GM23338 (cell line): ENCODE measurements at regions not wholly inside any gene's neighbourhood (a gene's known extent, or its start where the extent isn't known, plus 50 kb on each side); places are given as distances from the start of the nearest gene placed in this dataset.

Source experiments
- ATAC-seq: fragments of 200-7000 bp; cut with Tn5 transposase; 3 replicates; pipeline ENCODE4 v1.9.1; 2020
- DNase-seq: peaks from one replicate; pipeline ENCODE4 v3.0.0-alpha.2; 2015; ENCODE audit warnings: low spot score
- H2AFZ ChIP-seq: fragments of 200-600 bp; sonication (generic); 2 replicates; pipeline ENCODE4 v1.8.0; 2016; ENCODE audit warnings: antibody characterized with exemption, mild to moderate bottlenecking, moderate library complexity
- H3F3A ChIP-seq: fragments of 200-600 bp; sonication (generic); replicated peaks from 2 replicates; pipeline ENCODE4 v1.8.0; 2017; ENCODE audit warnings: antibody characterized with exemption, mixed run types, low read depth
- H3K27ac ChIP-seq: fragments of 200-600 bp; sonication (generic); 2 replicates; pipeline ENCODE4 v1.6.1; 2016; ENCODE audit warnings: low read depth
- H3K27me3 ChIP-seq: fragments of 200-600 bp; sonication (generic); 2 replicates; pipeline ENCODE4 v1.8.0; 2016; ENCODE audit warnings: mild to moderate bottlenecking, mixed run types, moderate library complexity; ENCODE audit not compliant: insufficient read depth
- H3K36me3 ChIP-seq: fragments of 200-600 bp; sonication (generic); 2 replicates; pipeline ENCODE4 v1.8.0; 2016; ENCODE audit warnings: mild to moderate bottlenecking; ENCODE audit not compliant: insufficient read depth
- H3K4me1 ChIP-seq: fragments of 200-600 bp; sonication (generic); 2 replicates; pipeline ENCODE4 v1.8.0; 2016; ENCODE audit warnings: mild to moderate bottlenecking, moderate library complexity; ENCODE audit not compliant: insufficient read depth
- H3K4me2 ChIP-seq: fragments of 200-600 bp; sonication (generic); 2 replicates; pipeline ENCODE4 v1.7.1; 2017; ENCODE audit warnings: mixed run types
- H3K4me3 ChIP-seq: fragments of 200-600 bp; sonication (generic); 2 replicates; pipeline ENCODE4 v1.6.1; 2016; ENCODE audit warnings: mixed run types
- H3K79me2 ChIP-seq: fragments of 200-600 bp; sonication (generic); replicated peaks from 2 replicates; pipeline ENCODE4 v1.8.0; 2017; ENCODE audit warnings: mild to moderate bottlenecking; ENCODE audit not compliant: insufficient read depth
- H3K9me2 ChIP-seq: fragments of 200-600 bp; sonication (generic); 2 replicates; pipeline ENCODE4 v1.8.0; 2017; ENCODE audit not compliant: insufficient read depth
- H4K20me1 ChIP-seq: fragments of 200-600 bp; sonication (generic); replicated peaks from 2 replicates; pipeline ENCODE4 v1.8.0; 2017; ENCODE audit warnings: mild to moderate bottlenecking; ENCODE audit not compliant: insufficient read depth
- H3K27ac Mint-ChIP-seq: 2 replicates; pipeline ENCODE4 v1.8.0; 2020; ENCODE audit warnings: inconsistent platforms, mild to moderate bottlenecking, moderate library complexity, mixed read lengths
- H3K27me3 Mint-ChIP-seq: 3 replicates; pipeline ENCODE4 v1.8.0; 2022; ENCODE audit warnings: low read depth, mild to moderate bottlenecking, moderate library complexity, mixed read lengths, inconsistent platforms; ENCODE audit not compliant: insufficient read depth, poor library complexity
- H3K36me3 Mint-ChIP-seq: 3 replicates; pipeline ENCODE4 v1.8.0; 2021; ENCODE audit warnings: low read depth, mild to moderate bottlenecking, inconsistent platforms, moderate library complexity, mixed read lengths
- H3K4me1 Mint-ChIP-seq: 3 replicates; pipeline ENCODE4 v1.8.0; 2020; ENCODE audit warnings: mild to moderate bottlenecking, inconsistent platforms, mixed read lengths
- H3K4me3 Mint-ChIP-seq: 3 replicates; pipeline ENCODE4 v1.8.0; 2021; ENCODE audit warnings: moderate library complexity, mild to moderate bottlenecking, inconsistent platforms, mixed read lengths
- H3K9me3 Mint-ChIP-seq: 3 replicates; pipeline ENCODE4 v1.8.0; 2020; ENCODE audit warnings: moderate library complexity, mild to moderate bottlenecking, inconsistent platforms, mixed read lengths
- ETS1 ChIP-seq: IDR thresholded peaks from 2 replicates; pipeline ENCODE4 v1.6.1; 2016; ENCODE audit warnings: antibody characterized with exemption
- EZH2 ChIP-seq: fragments of 200-600 bp; sonication (generic); IDR thresholded peaks from one replicate; pipeline ENCODE4 v1.8.0; 2017; ENCODE audit warnings: antibody characterized with exemption, mild to moderate bottlenecking, low read depth; ENCODE audit not compliant: unreplicated experiment
- EZH2phosphoT487 ChIP-seq: fragments of 200-600 bp; sonication (generic); IDR thresholded peaks from one replicate; pipeline ENCODE4 v1.8.1; 2018; ENCODE audit warnings: antibody characterized with exemption; ENCODE audit not compliant: unreplicated experiment
- JUNB ChIP-seq: IDR thresholded peaks from one replicate; pipeline ENCODE4 v1.6.1; 2016; ENCODE audit warnings: antibody characterized with exemption; ENCODE audit not compliant: unreplicated experiment
- NANOG ChIP-seq: IDR thresholded peaks from 2 replicates; pipeline ENCODE4 v1.6.1; 2016; ENCODE audit warnings: antibody characterized with exemption, borderline replicate concordance
- POLR2AphosphoS5 ChIP-seq: IDR thresholded peaks from 2 replicates; pipeline ENCODE4 v1.6.1; 2016; ENCODE audit warnings: antibody characterized with exemption, low read depth
- REST ChIP-seq: IDR thresholded peaks from one replicate; pipeline ENCODE4 v1.6.1; 2018; ENCODE audit warnings: antibody characterized with exemption; ENCODE audit not compliant: unreplicated experiment
- ZNF114 ChIP-seq: fragments of 250-450 bp; sonication (Bioruptor Pico); IDR thresholded peaks from 2 replicates; pipeline ENCODE4 v1.5.0; 2020; ENCODE audit warnings: mild to moderate bottlenecking, moderate library complexity

- Mint-ChIP-seq H3K9me3 (peaks cover 16% of the 10 kb centered on the region), H3K27ac (no peak overlapping the region), H3K4me3 (no peak overlapping the region), H3K36me3 (no peaks in the 10 kb centered on the region), H3K27me3 (no peaks in the 10 kb centered on the region), H3K4me1 (no peaks in the 10 kb centered on the region)
- H3K9me2 ChIP-seq, result no peaks in the 10 kb centered on the region
- no peak overlapping the region for H3K4me2 ChIP-seq
- no peak overlapping the region for H3K4me3 ChIP-seq
- no peaks in the 10 kb centered on the region for H4K20me1 ChIP-seq
- DNase-seq, result no peak
- H3K79me2 ChIP-seq, result no peaks in the 10 kb centered on the region
- no peak for ATAC-seq
- H3K36me3 ChIP-seq, result no peaks in the 10 kb centered on the region
- no peak for TF ChIP-seq POLR2AphosphoS5
- no peak for TF ChIP-seq ZNF114 (CRISPR knock-in tag)
- no peaks in the 10 kb centered on the region for H3K4me1 ChIP-seq
- no peaks in the 10 kb centered on the region for H3F3A ChIP-seq
- no peaks in the 10 kb centered on the region for H3K27me3 ChIP-seq
- no peak overlapping the region for H3K27ac ChIP-seq
- H2AFZ ChIP-seq, result no peak overlapping the region
Measured at GRCh38 chr6:168962886-168963285, 290.8 kb downstream of the THBS2 start.

- Histone ChIP-seq H3K4me2 (no peak overlapping the region), H3K79me2 (no peaks in the 10 kb centered on the region), H3K36me3 (no peaks in the 10 kb centered on the region), H3K4me3 (no peak overlapping the region), H3K27me3 (no peaks in the 10 kb centered on the region), H4K20me1 (no peaks in the 10 kb centered on the region), H3K27ac (no peak overlapping the region), H2AFZ (no peak overlapping the region), H3K9me2 (no peaks in the 10 kb centered on the region), H3F3A (no peaks in the 10 kb centered on the region), H3K4me1 (no peaks in the 10 kb centered on the region)
- peaks cover 8% of the 10 kb centered on the region for H3K4me1 Mint-ChIP-seq
- H3K27me3 Mint-ChIP-seq, result no peaks in the 10 kb centered on the region
- ATAC-seq (no peak), DNase-seq (no peak)
- H3K36me3 Mint-ChIP-seq, result no peaks in the 10 kb centered on the region
- TF ChIP-seq EZH2phosphoT487 (no peak), JUNB (no peak), ZNF114 (CRISPR knock-in tag) (no peak), EZH2 (no peak), NANOG (no peak)
- H3K4me3 Mint-ChIP-seq, result no peak overlapping the region
- H3K9me3 Mint-ChIP-seq, result peaks cover 9% of the 10 kb centered on the region; the same call in 2 of the 3 replicates
- no peak overlapping the region for H3K27ac Mint-ChIP-seq
Measured at GRCh38 chr6:168961264-168961656, 292.4 kb downstream of the THBS2 start.

GRCh38 chr6:168960551-168961263 lies 292.9 kb downstream of the THBS2 start:
- H3K9me2 ChIP-seq, result no peaks in the 10 kb centered on the region
- H3K27ac ChIP-seq, result no peak overlapping the region
- no peaks in the 10 kb centered on the region for H3F3A ChIP-seq
- no peaks in the 10 kb centered on the region for H3K36me3 ChIP-seq
- ATAC-seq (no peak), DNase-seq (no peak)
- no peaks in the 10 kb centered on the region for H3K79me2 ChIP-seq
- no peak overlapping the region for H3K4me3 ChIP-seq
- no peaks in the 10 kb centered on the region for H4K20me1 ChIP-seq
- H3K4me2 ChIP-seq, result no peak overlapping the region
- H3K27me3 ChIP-seq, result no peaks in the 10 kb centered on the region
- Mint-ChIP-seq H3K9me3 (peaks cover 9% of the 10 kb centered on the region; the same call in 2 of the 3 replicates), H3K27ac (no peak overlapping the region), H3K27me3 (no peaks in the 10 kb centered on the region), H3K4me1 (peaks cover 8% of the 10 kb centered on the region), H3K36me3 (no peaks in the 10 kb centered on the region), H3K4me3 (no peak overlapping the region)
- H2AFZ ChIP-seq, result peak overlapping the region; percentile 45; the same call in 1 of the 2 replicates
- no peaks in the 10 kb centered on the region for H3K4me1 ChIP-seq
- TF ChIP-seq REST, result no peak
- no peak for TF ChIP-seq NANOG
- no peak for TF ChIP-seq ETS1
- no peak for TF ChIP-seq EZH2phosphoT487
